Fibroblast of skin of right quadriceps (primary cell): ENCODE measurements at regions not wholly inside any gene's neighbourhood (a gene's known extent, or its start where the extent isn't known, plus 50 kb on each side); places are given as distances from the start of the nearest gene placed in this dataset.

Source experiments
- DNase-seq: peaks from one replicate; pipeline ENCODE4 v3.0.0-alpha.2; 2013

DNA sequence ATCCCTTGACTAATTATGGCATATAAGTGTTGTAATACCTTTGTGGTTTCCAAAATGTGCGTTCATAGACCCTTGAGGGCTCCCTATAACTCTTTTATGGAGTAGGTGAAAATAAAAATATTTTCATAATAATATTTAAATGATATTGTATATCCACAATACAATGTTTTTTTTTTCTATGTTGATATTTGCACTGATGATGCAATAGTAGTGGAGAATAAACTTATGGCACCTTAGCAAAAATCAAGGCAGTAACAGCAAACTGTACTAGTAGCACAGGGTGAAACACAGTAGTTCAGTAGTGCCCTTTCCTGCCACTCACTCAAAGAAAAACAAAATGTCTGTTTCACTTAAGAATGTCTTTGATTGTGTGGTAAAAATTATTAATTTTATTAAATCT is 465.3 kb downstream of the C4orf33 start:
- DNase-seq: no peak

DNA sequence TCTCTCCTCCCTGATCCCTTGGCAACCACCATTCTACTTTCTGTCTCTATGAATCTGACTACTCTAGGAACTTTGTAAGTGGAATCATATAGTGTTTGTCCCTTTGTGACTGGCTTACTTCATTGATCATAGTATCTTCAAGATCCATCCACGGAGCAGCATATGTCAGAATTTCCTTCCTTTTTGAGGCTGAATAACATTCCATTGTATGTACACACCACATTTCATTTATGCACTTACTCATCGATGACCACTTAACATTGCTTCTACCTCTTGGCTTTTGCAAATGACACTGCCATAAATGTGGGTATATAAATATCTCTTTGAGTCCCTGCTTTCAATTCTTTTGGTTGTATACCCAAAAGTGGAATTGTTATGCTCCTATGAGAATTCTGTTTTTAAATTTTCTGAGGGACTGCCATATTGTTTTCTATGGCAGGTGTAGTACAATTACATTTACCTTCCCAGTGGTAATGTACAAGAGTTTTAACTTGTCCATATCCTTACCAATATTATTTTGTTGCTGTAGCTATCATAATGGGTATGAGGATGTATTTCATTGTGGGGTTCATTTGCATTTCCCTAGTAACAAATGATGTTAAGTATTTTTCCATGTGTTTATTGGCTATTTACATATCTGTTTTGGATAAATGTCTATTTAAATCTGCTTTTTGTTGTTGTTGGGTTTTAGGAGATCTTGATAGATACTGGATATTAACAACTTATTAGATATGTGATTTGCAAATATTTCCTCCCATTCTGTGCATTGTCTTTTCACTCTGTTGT is 466.1 kb downstream of the C4orf33 start:
- peak; percentile 46 for DNase-seq

GRCh38 chr4:129565214-129565613 is 469.3 kb downstream of the C4orf33 start:
- no peak for DNase-seq

GRCh38 chr4:129570326-129570725 is 474.4 kb downstream of the C4orf33 start:
- no peak for DNase-seq

DNA sequence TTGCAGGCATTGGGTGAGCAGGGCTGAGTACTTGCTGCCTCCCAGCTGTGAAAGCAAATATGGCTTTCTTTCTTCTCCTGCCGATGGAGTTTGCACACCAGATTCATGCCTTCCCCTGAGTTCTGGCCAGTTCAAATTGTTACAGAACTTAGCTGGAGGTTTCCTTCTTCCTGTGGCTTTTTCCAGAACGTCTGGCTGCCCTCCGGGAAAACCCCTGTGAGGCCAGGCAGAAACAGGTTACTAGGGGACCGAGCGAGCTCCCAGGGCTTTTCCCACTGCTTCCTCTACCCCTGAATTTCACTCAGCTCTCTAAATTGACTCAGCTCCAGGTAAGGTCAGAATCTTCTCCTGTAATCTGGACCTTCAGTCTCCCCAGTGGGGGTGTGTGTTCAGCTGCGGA is 482.4 kb downstream of the C4orf33 start:
- DNase-seq: no peak

DNA sequence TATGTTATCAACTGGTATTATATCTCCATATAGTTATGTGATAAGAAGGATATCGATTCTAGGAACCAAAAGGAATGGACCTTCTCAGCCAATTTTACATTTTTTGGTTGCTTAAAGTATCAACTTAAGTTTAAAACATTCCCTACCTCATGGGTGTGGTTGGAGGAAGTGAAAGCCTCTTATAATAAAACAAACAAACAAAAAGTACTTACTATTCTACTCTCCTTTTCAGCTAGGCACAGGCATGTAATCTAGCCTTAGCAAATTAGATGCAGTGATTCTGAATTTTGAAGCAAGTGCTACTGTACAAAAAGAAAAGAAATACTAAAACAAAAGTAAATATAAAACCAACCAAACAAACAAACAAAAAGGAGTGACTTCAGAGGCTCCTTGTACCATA is 485.4 kb downstream of the C4orf33 start:
- no peak for DNase-seq

DNA sequence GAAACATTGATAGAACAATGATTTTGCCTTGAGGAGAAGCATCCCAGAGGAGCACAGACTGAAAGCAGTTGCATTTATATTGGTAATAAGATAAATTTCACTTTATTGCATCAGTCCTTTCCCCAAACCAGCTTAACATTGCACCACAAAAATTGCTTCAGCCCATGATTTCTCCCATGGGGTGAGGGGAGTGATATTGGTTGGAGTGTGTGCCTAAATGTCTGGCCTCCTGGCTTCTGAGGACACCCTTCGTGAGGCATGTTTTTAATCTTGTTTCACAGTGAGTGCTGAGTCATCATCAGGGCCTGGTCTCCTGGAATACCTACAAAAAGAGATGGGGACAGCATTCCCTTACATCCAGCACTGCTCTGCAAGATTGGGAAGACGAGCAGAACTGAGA is 487.9 kb downstream of the C4orf33 start:
- DNase-seq: peak; percentile 79

DNA sequence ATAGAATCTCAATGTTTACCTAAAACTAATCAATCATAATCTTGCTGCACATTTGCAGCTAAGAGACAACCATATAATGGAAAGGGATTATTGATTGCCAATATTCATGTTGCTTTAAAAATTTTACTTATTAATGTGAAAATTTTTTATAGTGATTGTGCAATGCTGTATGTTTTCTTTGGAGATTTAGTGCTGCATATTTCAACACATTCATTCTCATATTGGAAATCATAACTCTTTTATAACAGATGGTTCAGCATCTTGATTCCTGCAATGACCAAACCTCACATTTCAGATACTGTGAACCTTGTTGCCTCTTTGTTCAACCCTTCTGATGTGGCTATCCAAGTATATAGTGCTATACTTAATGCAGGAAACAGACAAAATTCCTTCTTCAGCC is 502.6 kb downstream of the C4orf33 start:
- DNase-seq: no peak

DNA sequence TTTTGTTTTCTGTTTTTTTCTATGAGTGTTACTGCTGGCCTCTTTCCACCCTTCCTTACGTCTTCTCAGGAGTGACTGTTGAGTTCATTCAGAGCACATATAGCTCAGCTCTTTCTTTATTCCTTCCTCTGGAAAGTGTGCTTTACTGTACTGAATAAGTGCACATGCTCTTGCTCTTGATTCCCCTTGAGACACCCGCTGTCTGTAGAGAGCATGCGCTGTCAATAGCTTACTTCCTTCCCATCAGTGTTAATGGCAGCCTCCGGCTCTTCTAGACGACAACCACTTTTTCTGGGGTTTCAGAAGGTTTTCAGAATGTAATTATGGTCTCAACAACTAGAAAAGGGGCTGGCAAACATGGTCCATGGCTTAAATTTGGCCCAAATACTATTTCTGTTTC is 504.9 kb downstream of the C4orf33 start:
- no peak for DNase-seq

DNA sequence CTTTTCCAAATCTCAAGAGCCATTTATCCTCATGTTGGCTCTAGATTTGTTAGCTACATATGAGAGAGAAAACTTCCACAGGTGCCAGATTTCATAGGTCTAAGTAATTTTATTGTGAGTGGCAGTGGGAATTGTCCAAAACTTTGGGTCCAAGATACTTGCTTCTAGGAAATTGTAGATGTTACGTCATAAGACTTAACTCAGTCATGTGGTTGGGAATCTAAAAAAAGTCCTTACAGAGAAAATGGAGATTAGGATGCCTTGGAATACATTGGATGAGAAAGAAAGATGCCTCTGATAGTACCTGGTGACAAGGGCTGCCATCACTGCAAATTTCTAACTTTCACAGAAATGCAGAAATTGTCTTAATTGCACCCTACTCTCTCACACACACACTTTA is 506.5 kb downstream of the C4orf33 start:
- DNase-seq: no peak

DNA sequence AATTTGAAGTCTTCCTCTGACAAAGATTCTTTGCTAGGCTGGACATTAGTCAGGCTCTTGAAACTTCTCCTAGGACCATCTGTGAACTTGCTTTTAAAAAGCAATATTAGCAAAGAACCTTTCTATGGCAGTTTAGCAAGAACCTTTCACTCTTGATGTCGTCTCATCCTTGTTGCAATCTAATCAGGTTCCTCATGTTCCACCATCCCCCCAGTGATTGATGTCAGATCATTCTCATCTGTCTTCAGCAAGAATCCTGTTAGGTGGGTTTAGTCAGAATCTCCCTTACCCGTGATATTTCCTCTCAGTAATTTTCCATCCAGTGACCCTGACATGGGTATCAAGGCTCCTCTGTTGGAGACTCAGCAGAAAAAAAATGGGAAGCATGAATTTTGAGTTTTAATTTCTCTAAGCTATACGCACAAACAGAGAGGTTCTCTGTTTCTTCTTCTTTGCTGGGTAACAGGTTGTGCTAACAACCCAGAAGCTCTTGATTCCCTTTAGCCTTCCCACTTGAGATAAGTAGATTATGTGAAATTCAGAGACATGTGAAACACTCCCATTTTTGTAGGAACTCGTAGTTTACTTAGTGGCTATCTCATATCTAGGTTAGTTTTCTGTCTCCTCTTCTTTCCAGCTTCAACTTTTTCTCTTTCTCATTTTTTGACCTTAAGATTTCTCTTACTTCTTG is 507.4 kb downstream of the C4orf33 start:
- DNase-seq: no peak

GRCh38 chr4:129604632-129605255 is 508.8 kb downstream of the C4orf33 start:
- DNase-seq: no peak

- DNase-seq: no peak
These were observed 518.7 kb downstream of the C4orf33 start for GRCh38 chr4:129614611-129615010.

DNA sequence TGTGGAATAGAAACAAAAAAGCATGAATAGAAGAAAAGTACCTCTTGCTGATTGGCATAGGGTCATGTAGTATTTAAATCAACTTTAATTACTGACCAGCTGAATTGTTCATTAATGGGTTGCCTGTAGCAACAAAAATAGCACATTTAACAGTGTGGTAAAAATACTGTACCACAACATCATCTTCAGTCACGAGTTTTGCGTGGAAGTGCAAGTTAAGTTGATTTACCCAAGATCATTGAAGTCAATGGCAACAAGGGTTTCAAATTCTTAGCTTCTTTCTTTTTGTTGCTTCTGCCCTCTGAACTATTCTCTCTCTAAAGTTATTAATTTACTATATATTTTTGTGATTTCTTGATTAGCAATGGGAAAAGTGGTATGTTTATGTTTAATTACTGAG is 526.6 kb downstream of the C4orf33 start:
- DNase-seq: no peak

GRCh38 chr4:129623233-129623875 is 527.4 kb downstream of the C4orf33 start:
- no peak for DNase-seq

DNA sequence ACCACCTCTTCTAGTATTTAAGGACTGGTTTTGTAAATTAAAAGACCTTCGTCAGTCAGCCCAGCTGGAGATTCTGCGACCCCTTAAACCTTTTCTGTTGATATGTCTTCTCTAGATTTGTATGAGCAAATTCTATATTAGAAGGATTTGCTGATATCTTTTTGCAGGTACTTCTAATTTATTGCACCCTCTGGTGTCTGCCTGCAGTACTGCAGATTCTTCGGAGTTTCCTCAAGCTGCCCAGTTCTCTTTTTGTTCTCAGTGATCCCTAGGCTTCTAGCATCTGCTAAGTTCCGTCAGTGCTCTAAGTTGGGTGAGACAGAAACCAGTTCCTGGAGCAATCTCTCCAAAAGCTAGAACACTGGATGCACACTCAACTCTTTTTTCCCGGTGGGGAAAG is 545.2 kb downstream of the C4orf33 start:
- DNase-seq: peak; percentile 39

- DNase-seq: no peak
These were observed 549.5 kb downstream of the C4orf33 start for GRCh38 chr4:129645461-129645860.

DNA sequence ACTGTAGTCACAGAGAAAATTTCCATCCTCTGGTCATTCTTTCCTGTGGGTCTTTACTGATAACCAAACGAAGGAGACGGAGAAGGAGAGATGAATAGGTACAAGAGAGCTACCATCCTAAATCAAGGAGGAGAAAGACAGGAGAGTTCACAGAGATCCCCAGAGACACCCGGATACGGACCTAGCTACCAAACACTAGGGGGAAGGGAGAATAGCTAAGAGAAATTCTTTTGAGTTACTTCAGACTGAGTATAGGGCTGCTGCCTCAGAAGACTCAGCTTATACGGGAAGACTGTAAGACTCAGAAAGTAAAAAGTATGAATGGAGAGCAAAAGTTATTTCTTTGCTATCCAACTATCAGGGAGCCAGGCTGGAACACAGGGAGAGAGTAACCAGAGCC is 572.1 kb downstream of the C4orf33 start:
- DNase-seq: no peak

DNA sequence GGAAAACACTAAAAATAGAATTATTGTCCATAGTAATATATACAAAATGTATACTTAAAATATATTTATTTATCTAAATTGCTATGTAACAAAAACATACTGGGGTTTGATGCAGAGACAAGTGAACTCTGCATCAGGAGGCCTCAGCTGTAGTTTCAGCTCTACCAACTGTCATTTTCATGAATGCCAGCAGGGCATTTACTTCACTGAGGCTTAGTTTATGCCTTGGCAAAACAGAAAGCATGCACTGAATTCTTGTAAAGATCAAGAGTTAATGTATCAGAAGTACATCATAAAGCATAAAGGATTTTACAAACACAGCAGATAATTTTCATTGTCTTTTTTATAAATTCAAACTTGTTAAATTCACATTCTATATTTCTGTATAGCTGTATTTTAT is 577.0 kb downstream of the C4orf33 start:
- DNase-seq: no peak

DNA sequence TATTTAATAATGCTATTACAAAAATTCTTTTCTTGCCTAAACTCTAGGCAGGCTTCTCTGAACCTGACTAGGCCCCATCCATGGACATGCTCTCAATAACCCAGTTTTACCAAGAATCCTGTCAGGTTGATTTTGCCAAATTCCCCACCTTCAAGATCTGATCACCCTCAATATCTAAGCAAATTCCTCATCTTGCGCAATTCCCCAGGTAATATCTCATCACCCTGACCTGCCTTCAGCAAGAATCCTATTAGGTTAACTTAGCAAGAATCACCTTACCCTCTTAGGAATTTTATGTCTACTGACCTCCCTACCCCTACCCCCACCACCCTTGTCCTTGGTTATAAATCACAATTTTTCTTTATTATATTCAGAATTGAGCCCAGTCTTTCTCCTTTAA is 579.1 kb downstream of the C4orf33 start:
- DNase-seq: no peak

DNA sequence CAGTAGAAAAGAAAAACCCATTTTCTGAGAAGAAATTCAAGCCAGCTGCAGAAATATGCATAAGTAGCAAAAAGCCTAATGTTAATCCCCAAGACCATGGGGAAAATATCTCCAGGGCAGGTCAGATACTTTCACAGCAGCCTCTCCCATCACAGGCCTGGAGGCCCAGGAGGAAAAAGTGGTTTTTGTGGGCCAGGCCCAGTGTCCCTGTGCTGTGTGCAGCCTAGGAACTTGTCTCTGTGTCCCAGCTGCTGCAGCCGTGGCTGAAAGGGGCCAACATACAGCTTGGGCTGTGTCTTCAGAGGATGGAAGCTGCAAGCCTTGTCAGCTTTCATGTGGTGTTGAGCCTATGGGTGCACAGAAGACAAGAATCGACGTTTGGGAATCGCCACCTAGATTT is 581.0 kb downstream of the C4orf33 start:
- DNase-seq: no peak

DNA sequence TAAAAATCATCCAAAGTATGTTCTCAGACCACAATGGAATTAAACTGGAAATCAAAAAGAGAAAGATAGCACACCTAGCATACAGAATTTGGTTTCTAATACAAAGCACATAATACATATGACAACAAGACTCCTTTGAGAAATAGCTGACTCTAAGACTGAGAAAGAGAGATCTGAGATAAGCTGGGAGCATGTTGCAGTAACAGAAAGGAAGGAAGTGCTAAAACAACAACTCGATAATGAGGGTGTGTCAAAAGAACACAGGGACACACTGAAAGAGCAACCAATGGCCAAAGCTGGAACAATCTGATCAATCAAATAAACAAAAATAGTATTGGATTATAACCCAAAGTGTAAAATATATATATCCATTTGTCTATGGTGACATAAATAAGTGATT is 586.6 kb downstream of the C4orf33 start:
- DNase-seq: no peak

DNA sequence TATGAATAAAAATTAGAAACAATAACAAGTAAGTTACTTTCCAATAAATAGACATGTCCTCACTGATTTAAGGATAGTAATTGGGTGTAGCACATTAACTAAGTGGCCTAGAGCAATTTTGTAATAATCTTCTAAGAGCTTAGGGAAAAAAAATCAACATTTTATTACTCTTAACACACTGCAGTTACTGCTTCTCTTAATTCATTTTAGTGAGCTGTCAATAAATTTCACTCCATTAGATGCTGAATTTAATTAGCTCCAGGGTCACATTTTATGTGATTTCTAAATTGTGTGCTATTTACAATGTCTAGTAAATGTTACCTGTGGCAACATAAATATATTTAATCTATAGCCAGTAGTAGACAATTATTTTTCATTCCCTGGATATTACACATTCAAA is 612.0 kb downstream of the C4orf33 start:
- DNase-seq: no peak

DNA sequence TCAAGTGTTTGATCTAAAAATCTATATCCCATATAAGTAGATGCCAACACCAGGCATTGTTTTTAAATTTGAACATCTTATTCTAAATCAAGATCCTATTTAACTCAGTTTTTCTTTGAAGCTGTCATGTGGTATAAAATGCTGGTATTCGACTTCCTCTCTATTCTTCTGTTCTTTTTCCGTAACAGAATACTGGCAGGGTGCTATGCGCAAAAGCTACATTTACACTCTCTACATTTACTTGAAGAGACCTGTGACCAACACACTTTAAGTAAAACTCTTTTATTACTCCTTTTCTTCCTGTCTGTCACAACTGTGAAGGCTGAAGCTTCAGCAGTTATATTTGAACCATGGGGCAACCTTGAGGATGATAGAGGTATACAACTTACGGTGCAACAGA is 612.8 kb downstream of the C4orf33 start:
- DNase-seq: no peak
